GM12865 (cell line): ENCODE measurements at regions not wholly inside any gene's neighbourhood (a gene's known extent, or its start where the extent isn't known, plus 50 kb on each side); places are given as distances from the start of the nearest gene placed in this dataset.
A peak's percentile ranks its signal among the peaks of the same experiment; 100 is the strongest.

Experiments used
- DNase-seq: peaks from one replicate; pipeline ENCODE4 v3.0.0; 2010; ENCODE audit warnings: low read depth
- H3K4me3 ChIP-seq: 2 replicates; pipeline ENCODE4 v1.5.1; 2011; ENCODE audit warnings: mild to moderate bottlenecking, low read depth, low read length, control low read depth
- CTCF ChIP-seq: IDR thresholded peaks from 2 replicates; pipeline ENCODE4 v1.5.1; 2011; ENCODE audit warnings: low read length, control low read depth, low read depth, inconsistent platforms; ENCODE audit not compliant: insufficient read depth; ENCODE audit errors: missing control alignments

GRCh38 chr14:98130691-98131090 is 1141.3 kb downstream of the BCL11B start:
- no peak overlapping the region for H3K4me3 ChIP-seq
- DNase-seq = no peak
- TF ChIP-seq CTCF = no peak

- DNase-seq = peak; percentile 51
- TF ChIP-seq CTCF = no peak
- no peak overlapping the region for H3K4me3 ChIP-seq
These were observed 1140.6 kb downstream of the BCL11B start for GRCh38 chr14:98131406-98131805.

- DNase-seq = no peak
- TF ChIP-seq CTCF = no peak
- H3K4me3 ChIP-seq = no peak overlapping the region
These were observed 1138.2 kb downstream of the BCL11B start for GRCh38 chr14:98133806-98134205.

- no peak for TF ChIP-seq CTCF
- no peak for DNase-seq
- no peak overlapping the region for H3K4me3 ChIP-seq
These were observed 1135.8 kb downstream of the BCL11B start for GRCh38 chr14:98136012-98136789.

GRCh38 chr14:98137131-98138025 is 1134.6 kb downstream of the BCL11B start:
- no peak overlapping the region for H3K4me3 ChIP-seq
- DNase-seq = no peak
- no peak for TF ChIP-seq CTCF

GRCh38 chr14:98138666-98139065 is 1133.3 kb downstream of the BCL11B start:
- peak; percentile 66 for TF ChIP-seq CTCF
- no peak overlapping the region for H3K4me3 ChIP-seq
- DNase-seq = peak; percentile 79
